HL-60 (cell line): ENCODE measurements at regions not wholly inside any gene's neighbourhood (a gene's known extent, or its start where the extent isn't known, plus 50 kb on each side); places are given as distances from the start of the nearest gene placed in this dataset.

ENCODE experiments used
- GABPA ChIP-seq: IDR thresholded peaks from 2 replicates; pipeline ENCODE4 v1.6.1; 2012; ENCODE audit warnings: low read depth
- TF ChIP-seq, protein P1 (sequence below): IDR thresholded peaks from one replicate; pipeline ENCODE4 v1.5.1; 2011; ENCODE audit warnings: low read length, control low read depth, inconsistent platforms; ENCODE audit not compliant: insufficient read depth
- TF ChIP-seq, protein P2 (sequence below): IDR thresholded peaks from 2 replicates; pipeline ENCODE4 v1.6.1; 2012; ENCODE audit warnings: low read depth; ENCODE audit not compliant: insufficient replicate concordance

DNA sequence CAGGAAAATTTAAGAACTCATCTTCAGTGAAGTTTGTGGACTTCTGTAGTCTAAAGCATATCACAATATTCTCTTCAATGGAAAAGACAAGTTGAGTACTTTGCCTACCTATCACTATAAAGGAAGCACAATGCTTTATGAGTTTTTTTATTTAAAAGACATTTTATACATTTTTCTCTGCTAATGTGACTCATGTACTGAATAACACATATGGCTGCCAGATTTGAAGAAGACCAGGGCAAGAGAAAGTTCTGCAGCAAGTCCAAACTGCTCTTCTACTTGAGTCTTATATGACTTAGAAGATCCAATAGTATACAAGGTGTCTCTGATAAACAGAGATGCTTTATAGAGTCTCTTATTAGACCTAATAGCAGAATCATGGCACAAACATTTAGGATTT, 978.4 kb downstream of the TLE4 start:
- TF ChIP-seq, protein P1, sequence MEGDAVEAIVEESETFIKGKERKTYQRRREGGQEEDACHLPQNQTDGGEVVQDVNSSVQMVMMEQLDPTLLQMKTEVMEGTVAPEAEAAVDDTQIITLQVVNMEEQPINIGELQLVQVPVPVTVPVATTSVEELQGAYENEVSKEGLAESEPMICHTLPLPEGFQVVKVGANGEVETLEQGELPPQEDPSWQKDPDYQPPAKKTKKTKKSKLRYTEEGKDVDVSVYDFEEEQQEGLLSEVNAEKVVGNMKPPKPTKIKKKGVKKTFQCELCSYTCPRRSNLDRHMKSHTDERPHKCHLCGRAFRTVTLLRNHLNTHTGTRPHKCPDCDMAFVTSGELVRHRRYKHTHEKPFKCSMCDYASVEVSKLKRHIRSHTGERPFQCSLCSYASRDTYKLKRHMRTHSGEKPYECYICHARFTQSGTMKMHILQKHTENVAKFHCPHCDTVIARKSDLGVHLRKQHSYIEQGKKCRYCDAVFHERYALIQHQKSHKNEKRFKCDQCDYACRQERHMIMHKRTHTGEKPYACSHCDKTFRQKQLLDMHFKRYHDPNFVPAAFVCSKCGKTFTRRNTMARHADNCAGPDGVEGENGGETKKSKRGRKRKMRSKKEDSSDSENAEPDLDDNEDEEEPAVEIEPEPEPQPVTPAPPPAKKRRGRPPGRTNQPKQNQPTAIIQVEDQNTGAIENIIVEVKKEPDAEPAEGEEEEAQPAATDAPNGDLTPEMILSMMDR = no peak
- TF ChIP-seq, protein P2, sequence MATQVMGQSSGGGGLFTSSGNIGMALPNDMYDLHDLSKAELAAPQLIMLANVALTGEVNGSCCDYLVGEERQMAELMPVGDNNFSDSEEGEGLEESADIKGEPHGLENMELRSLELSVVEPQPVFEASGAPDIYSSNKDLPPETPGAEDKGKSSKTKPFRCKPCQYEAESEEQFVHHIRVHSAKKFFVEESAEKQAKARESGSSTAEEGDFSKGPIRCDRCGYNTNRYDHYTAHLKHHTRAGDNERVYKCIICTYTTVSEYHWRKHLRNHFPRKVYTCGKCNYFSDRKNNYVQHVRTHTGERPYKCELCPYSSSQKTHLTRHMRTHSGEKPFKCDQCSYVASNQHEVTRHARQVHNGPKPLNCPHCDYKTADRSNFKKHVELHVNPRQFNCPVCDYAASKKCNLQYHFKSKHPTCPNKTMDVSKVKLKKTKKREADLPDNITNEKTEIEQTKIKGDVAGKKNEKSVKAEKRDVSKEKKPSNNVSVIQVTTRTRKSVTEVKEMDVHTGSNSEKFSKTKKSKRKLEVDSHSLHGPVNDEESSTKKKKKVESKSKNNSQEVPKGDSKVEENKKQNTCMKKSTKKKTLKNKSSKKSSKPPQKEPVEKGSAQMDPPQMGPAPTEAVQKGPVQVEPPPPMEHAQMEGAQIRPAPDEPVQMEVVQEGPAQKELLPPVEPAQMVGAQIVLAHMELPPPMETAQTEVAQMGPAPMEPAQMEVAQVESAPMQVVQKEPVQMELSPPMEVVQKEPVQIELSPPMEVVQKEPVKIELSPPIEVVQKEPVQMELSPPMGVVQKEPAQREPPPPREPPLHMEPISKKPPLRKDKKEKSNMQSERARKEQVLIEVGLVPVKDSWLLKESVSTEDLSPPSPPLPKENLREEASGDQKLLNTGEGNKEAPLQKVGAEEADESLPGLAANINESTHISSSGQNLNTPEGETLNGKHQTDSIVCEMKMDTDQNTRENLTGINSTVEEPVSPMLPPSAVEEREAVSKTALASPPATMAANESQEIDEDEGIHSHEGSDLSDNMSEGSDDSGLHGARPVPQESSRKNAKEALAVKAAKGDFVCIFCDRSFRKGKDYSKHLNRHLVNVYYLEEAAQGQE = no peak
- no peak for TF ChIP-seq GABPA
